ENCODE measurements at regions not wholly inside any gene's neighbourhood (a gene's known extent, or its start where the extent isn't known, plus 50 kb on each side); places are given as distances from the start of the nearest gene placed in this dataset.

DNA sequence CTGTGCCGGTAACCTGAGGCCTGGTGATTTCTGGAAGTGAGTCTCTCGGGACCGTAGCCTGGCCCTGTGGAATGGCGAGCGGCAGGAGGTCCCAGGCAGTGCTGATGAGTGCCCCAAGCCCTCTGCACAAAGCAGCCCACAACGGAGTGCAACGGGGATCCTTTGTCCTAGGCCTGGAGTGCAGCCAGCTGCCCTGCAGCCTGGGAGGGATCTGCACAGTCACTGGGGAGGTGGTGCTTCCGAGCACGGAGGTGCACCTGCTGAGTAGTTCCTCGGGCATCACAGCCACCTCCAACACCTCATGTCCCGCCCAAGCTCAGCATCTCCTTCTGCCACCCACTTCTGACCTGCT is 162.8 kb upstream of the ZMIZ1 start:
- TF ChIP-seq NFIC (IDR thresholded peaks at IDR 0.05): peak; percentile 96
- TF ChIP-seq CEBPB (IDR thresholded peaks at IDR 0.05): no peak
- TF ChIP-seq TEAD4 (IDR thresholded peaks at IDR 0.05): peak; percentile 64
- TF ChIP-seq TCF12 (IDR thresholded peaks at IDR 0.05; ENCODE audit: low read depth): peak; percentile 81; the same call in 1 of the 2 replicates
- TF ChIP-seq YY1 (IDR thresholded peaks at IDR 0.05; ENCODE audit: low read depth): peak; percentile 54; the same call in 1 of the 2 replicates
- TF ChIP-seq, protein P1, sequence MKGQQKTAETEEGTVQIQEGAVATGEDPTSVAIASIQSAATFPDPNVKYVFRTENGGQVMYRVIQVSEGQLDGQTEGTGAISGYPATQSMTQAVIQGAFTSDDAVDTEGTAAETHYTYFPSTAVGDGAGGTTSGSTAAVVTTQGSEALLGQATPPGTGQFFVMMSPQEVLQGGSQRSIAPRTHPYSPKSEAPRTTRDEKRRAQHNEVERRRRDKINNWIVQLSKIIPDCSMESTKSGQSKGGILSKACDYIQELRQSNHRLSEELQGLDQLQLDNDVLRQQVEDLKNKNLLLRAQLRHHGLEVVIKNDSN (IDR thresholded peaks at IDR 0.05): 0 out of 2 replicates have a peak, but pooled peaks have one; percentile 23
- peak; percentile 65 for TF ChIP-seq MAX (IDR thresholded peaks at IDR 0.05)
- TF ChIP-seq TAF1 (IDR thresholded peaks at IDR 0.05; ENCODE audit: low read depth): no peak
- no peak for TF ChIP-seq EGR1 (IDR thresholded peaks at IDR 0.05)
- TF ChIP-seq REST (IDR thresholded peaks at IDR 0.05; ENCODE audit: low read depth): no peak
- no peak; the same call in 1 of the 2 replicates for TF ChIP-seq FOXM1 (IDR thresholded peaks at IDR 0.05; ENCODE audit: borderline replicate concordance, low read depth)
- peak; percentile 72; the same call in 1 of the 2 replicates for TF ChIP-seq ZBTB7A (IDR thresholded peaks at IDR 0.05; ENCODE audit: low read depth)
- TF ChIP-seq CREB1 (IDR thresholded peaks at IDR 0.05; ENCODE audit: low read depth): no peak
- TF ChIP-seq RAD21 (IDR thresholded peaks at IDR 0.05; ENCODE audit: low read depth): peak; percentile 34; the same call in 1 of the 2 replicates
- TF ChIP-seq EP300 (IDR thresholded peaks at IDR 0.05; ENCODE audit: borderline replicate concordance): peak; percentile 89

- TF ChIP-seq CREB1 (IDR thresholded peaks at IDR 0.05; ENCODE audit: low read depth): no peak
- 0 out of 2 replicates have a peak, but pooled peaks have one; percentile 20 for TF ChIP-seq MAX (IDR thresholded peaks at IDR 0.05)
Measured at GRCh38 chr10:78906734-78907390, 161.9 kb upstream of the ZMIZ1 start.

- TF ChIP-seq TCF12 (IDR thresholded peaks at IDR 0.05; ENCODE audit: low read depth) (no peak), EP300 (IDR thresholded peaks at IDR 0.05; ENCODE audit: borderline replicate concordance) (no peak), CREB1 (IDR thresholded peaks at IDR 0.05; ENCODE audit: low read depth) (no peak), CEBPB (IDR thresholded peaks at IDR 0.05) (no peak), NFIC (IDR thresholded peaks at IDR 0.05) (no peak), YY1 (IDR thresholded peaks at IDR 0.05; ENCODE audit: low read depth) (no peak), MAX (IDR thresholded peaks at IDR 0.05) (no peak), FOXM1 (IDR thresholded peaks at IDR 0.05; ENCODE audit: borderline replicate concordance, low read depth) (no peak), RAD21 (IDR thresholded peaks at IDR 0.05; ENCODE audit: low read depth) (no peak), TAF1 (IDR thresholded peaks at IDR 0.05; ENCODE audit: low read depth) (no peak), EGR1 (IDR thresholded peaks at IDR 0.05) (no peak), REST (IDR thresholded peaks at IDR 0.05; ENCODE audit: low read depth) (no peak), TEAD4 (IDR thresholded peaks at IDR 0.05) (no peak), ZBTB7A (IDR thresholded peaks at IDR 0.05; ENCODE audit: low read depth) (no peak)
- TF ChIP-seq, protein P1 (IDR thresholded peaks at IDR 0.05): no peak
Measured at GRCh38 chr10:78907551-78908211, 161.1 kb upstream of the ZMIZ1 start.

DNA sequence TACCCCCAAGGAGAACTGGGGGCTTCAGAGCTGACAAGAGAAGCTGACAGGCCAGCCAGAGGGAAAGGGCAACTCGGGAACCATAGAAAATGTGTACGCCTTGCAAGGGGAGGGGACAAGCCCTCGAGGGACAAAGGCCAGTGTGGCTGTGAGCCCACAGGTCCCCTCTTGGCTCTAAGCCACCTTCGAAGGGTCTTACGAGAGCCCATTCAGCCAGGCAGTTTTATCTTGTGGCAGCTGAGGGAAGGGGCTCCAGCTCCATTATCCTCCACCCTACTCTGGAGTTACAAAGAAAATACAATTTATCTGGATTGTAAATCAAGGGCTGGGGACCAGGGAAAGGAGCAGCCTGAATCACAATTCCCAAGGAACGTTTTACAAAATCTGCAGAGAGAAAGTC is 159.5 kb upstream of the ZMIZ1 start:
- TF ChIP-seq EGR1 (IDR thresholded peaks at IDR 0.05) (no peak), TCF12 (IDR thresholded peaks at IDR 0.05; ENCODE audit: low read depth) (no peak), FOXM1 (IDR thresholded peaks at IDR 0.05; ENCODE audit: borderline replicate concordance, low read depth) (no peak)

- TF ChIP-seq FOXM1 (IDR thresholded peaks at IDR 0.05; ENCODE audit: borderline replicate concordance, low read depth) (no peak), TEAD4 (IDR thresholded peaks at IDR 0.05) (no peak), EP300 (IDR thresholded peaks at IDR 0.05; ENCODE audit: borderline replicate concordance) (no peak), YY1 (IDR thresholded peaks at IDR 0.05; ENCODE audit: low read depth) (no peak), MAX (IDR thresholded peaks at IDR 0.05) (no peak), TAF1 (IDR thresholded peaks at IDR 0.05; ENCODE audit: low read depth) (no peak), EGR1 (IDR thresholded peaks at IDR 0.05) (no peak), RAD21 (IDR thresholded peaks at IDR 0.05; ENCODE audit: low read depth) (no peak), CREB1 (IDR thresholded peaks at IDR 0.05; ENCODE audit: low read depth) (no peak), ZBTB7A (IDR thresholded peaks at IDR 0.05; ENCODE audit: low read depth) (no peak), TCF12 (IDR thresholded peaks at IDR 0.05; ENCODE audit: low read depth) (no peak)
- TF ChIP-seq, protein P1 (IDR thresholded peaks at IDR 0.05): no peak
Measured at GRCh38 chr10:78910021-78910420, 158.7 kb upstream of the ZMIZ1 start.

All from Ishikawa (cell line).